Central memory CD8-positive, alpha-beta T cell (primary cell): ENCODE measurements at regions not wholly inside any gene's neighbourhood (a gene's known extent, or its start where the extent isn't known, plus 50 kb on each side); places are given as distances from the start of the nearest gene placed in this dataset.
A peak's percentile ranks its signal among the peaks of the same experiment; 100 is the strongest.

Source experiments
- ATAC-seq: fragments of 150-1000 bp; cut with Tn5 transposase; replicated peaks from 2 replicates; pipeline ENCODE4 v1.10.0; 2022; ENCODE audit warnings: mild to moderate bottlenecking, moderate FRiP score, moderate number of reproducible peaks; ENCODE audit not compliant: poor library complexity, severe bottlenecking; ENCODE audit errors: extremely low read depth
- DNase-seq, 2 donors: peaks; one replicate each; pipeline ENCODE4 v3.0.0; 2021; ENCODE audit warnings: low spot score in 2 of 2
- H3K27ac Mint-ChIP-seq: one replicate; pipeline ENCODE4 v1.8.0; 2022; ENCODE audit warnings: low read depth, mild to moderate bottlenecking, moderate library complexity, mixed read lengths
- H3K27me3 Mint-ChIP-seq: one replicate; pipeline ENCODE4 v1.8.0; 2022; ENCODE audit warnings: mixed read lengths
- H3K36me3 Mint-ChIP-seq: one replicate; pipeline ENCODE4 v1.8.0; 2022; ENCODE audit warnings: mild to moderate bottlenecking, moderate library complexity, mixed read lengths; ENCODE audit not compliant: insufficient read depth
- H3K4me1 Mint-ChIP-seq: one replicate; pipeline ENCODE4 v1.8.0; 2022; ENCODE audit warnings: mixed read lengths
- H3K4me3 Mint-ChIP-seq: one replicate; pipeline ENCODE4 v1.8.0; 2022; ENCODE audit warnings: mild to moderate bottlenecking, moderate library complexity, mixed read lengths
- H3K9me3 Mint-ChIP-seq: one replicate; pipeline ENCODE4 v1.8.0; 2022; ENCODE audit warnings: mixed read lengths

GRCh38 chr11:109993786-109994185 lies 99.4 kb upstream of the ZC3H12C start:
- Mint-ChIP-seq H3K4me3 (no peak overlapping the region), H3K4me1 (no peaks in the 10 kb centered on the region), H3K36me3 (no peaks in the 10 kb centered on the region), H3K27me3 (no peaks in the 10 kb centered on the region), H3K27ac (no peak overlapping the region), H3K9me3 (no peaks in the 10 kb centered on the region)
- DNase-seq (no peak), ATAC-seq (no peak)

- DNase-seq, result no peak
- Mint-ChIP-seq H3K36me3 (no peaks in the 10 kb centered on the region), H3K27ac (no peak overlapping the region), H3K27me3 (no peaks in the 10 kb centered on the region), H3K9me3 (no peaks in the 10 kb centered on the region), H3K4me3 (no peak overlapping the region), H3K4me1 (no peaks in the 10 kb centered on the region)
- ATAC-seq, result no peak
These were observed 98.3 kb upstream of the ZC3H12C start for GRCh38 chr11:109994907-109995306.

GRCh38 chr11:109996060-109996459 lies 97.1 kb upstream of the ZC3H12C start:
- no peak for ATAC-seq
- Mint-ChIP-seq H3K36me3 (no peaks in the 10 kb centered on the region), H3K27me3 (peaks cover 4% of the 10 kb centered on the region), H3K4me3 (no peak overlapping the region), H3K4me1 (no peaks in the 10 kb centered on the region), H3K9me3 (no peaks in the 10 kb centered on the region), H3K27ac (no peak overlapping the region)
- no peak for DNase-seq

- Mint-ChIP-seq H3K4me3 (no peak overlapping the region), H3K27ac (no peak overlapping the region), H3K9me3 (no peaks in the 10 kb centered on the region), H3K36me3 (no peaks in the 10 kb centered on the region), H3K4me1 (no peaks in the 10 kb centered on the region), H3K27me3 (peaks cover 19% of the 10 kb centered on the region)
- ATAC-seq, result no peak
- no peak for DNase-seq
These were observed 94.3 kb upstream of the ZC3H12C start for GRCh38 chr11:109998921-109999320.

DNA sequence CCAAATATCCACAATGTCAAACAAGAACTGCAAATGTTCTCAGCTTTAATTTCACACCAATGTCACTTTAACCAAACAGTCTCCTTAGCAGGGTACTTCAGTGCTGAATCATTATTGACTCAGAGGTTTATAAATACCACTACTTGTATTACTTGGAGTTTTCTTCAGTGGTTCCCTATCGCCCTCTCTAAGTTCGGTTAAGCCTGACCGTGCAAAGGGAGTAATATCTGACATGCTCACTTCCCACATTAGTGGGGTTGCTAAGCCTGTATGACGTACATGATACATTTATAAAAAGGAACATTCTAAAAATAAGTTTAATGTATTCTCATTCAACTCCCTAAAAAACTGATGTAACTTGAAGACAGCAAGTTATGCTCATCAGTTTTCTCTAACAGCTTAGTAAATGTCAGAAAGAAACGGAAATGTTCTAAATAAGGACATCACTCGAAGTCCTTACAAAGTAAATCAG lies 93.1 kb upstream of the ZC3H12C start:
- ATAC-seq, result no peak
- Mint-ChIP-seq H3K27ac (no peak overlapping the region), H3K9me3 (no peaks in the 10 kb centered on the region), H3K36me3 (no peaks in the 10 kb centered on the region), H3K27me3 (peaks cover 19% of the 10 kb centered on the region), H3K4me3 (no peak overlapping the region), H3K4me1 (no peaks in the 10 kb centered on the region)
- no peak for DNase-seq

GRCh38 chr11:110000850-110001249 lies 92.3 kb upstream of the ZC3H12C start:
- H3K4me3 Mint-ChIP-seq, result no peak overlapping the region
- no peak overlapping the region for H3K27ac Mint-ChIP-seq
- H3K9me3 Mint-ChIP-seq, result no peaks in the 10 kb centered on the region
- no peak for ATAC-seq
- H3K36me3 Mint-ChIP-seq, result no peaks in the 10 kb centered on the region
- H3K27me3 Mint-ChIP-seq, result peaks cover 19% of the 10 kb centered on the region
- DNase-seq, result no peak
- H3K4me1 Mint-ChIP-seq, result no peaks in the 10 kb centered on the region

GRCh38 chr11:110003426-110003825 lies 89.8 kb upstream of the ZC3H12C start:
- H3K9me3 Mint-ChIP-seq, result no peaks in the 10 kb centered on the region
- no peak overlapping the region for H3K27ac Mint-ChIP-seq
- no peak for ATAC-seq
- no peak overlapping the region for H3K4me3 Mint-ChIP-seq
- no peak for DNase-seq
- no peaks in the 10 kb centered on the region for H3K36me3 Mint-ChIP-seq
- no peaks in the 10 kb centered on the region for H3K4me1 Mint-ChIP-seq
- peaks cover 19% of the 10 kb centered on the region for H3K27me3 Mint-ChIP-seq

DNA sequence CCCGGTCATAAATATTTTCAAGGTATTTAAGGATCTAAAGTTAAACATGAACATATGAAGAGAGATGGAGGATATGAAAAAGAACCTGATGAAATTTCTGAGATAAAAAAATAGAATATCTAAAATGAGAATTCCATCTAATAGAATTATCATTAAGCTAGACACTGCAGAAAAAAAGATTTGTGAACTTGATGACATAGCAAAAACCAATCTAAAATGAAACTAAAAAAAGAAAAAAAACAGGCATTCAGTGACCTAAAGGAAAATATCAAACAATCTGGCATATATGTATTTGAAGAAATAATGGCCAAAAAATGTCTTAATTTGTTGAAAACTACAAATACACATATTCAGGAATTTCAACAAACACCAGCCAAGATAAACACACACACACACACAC lies 81.6 kb upstream of the ZC3H12C start:
- Mint-ChIP-seq H3K4me3 (no peak overlapping the region), H3K27me3 (peaks cover 11% of the 10 kb centered on the region), H3K4me1 (no peaks in the 10 kb centered on the region), H3K27ac (no peak overlapping the region), H3K9me3 (peaks cover 19% of the 10 kb centered on the region), H3K36me3 (no peaks in the 10 kb centered on the region)
- ATAC-seq (no peak), DNase-seq (no peak)

GRCh38 chr11:110015695-110016094 lies 77.5 kb upstream of the ZC3H12C start:
- ATAC-seq (no peak), DNase-seq (no peak)
- no peak overlapping the region for H3K4me3 Mint-ChIP-seq
- peaks cover 17% of the 10 kb centered on the region for H3K9me3 Mint-ChIP-seq
- H3K27me3 Mint-ChIP-seq, result peaks cover 11% of the 10 kb centered on the region
- no peaks in the 10 kb centered on the region for H3K36me3 Mint-ChIP-seq
- no peaks in the 10 kb centered on the region for H3K4me1 Mint-ChIP-seq
- no peak overlapping the region for H3K27ac Mint-ChIP-seq

- Mint-ChIP-seq H3K9me3 (no peaks in the 10 kb centered on the region), H3K27me3 (peaks cover 7% of the 10 kb centered on the region), H3K36me3 (no peaks in the 10 kb centered on the region), H3K27ac (no peak overlapping the region), H3K4me3 (no peak overlapping the region), H3K4me1 (no peaks in the 10 kb centered on the region)
- no peak for ATAC-seq
- no peak for DNase-seq
These were observed 73.5 kb upstream of the ZC3H12C start for GRCh38 chr11:110019675-110020074.

- no peak overlapping the region for H3K4me3 Mint-ChIP-seq
- H3K9me3 Mint-ChIP-seq, result no peaks in the 10 kb centered on the region
- H3K27ac Mint-ChIP-seq, result no peak overlapping the region
- H3K27me3 Mint-ChIP-seq, result no peaks in the 10 kb centered on the region
- H3K36me3 Mint-ChIP-seq, result no peaks in the 10 kb centered on the region
- DNase-seq, result no peak
- ATAC-seq, result no peak
- H3K4me1 Mint-ChIP-seq, result no peaks in the 10 kb centered on the region
These were observed 70.6 kb upstream of the ZC3H12C start for GRCh38 chr11:110022548-110022947.

DNA sequence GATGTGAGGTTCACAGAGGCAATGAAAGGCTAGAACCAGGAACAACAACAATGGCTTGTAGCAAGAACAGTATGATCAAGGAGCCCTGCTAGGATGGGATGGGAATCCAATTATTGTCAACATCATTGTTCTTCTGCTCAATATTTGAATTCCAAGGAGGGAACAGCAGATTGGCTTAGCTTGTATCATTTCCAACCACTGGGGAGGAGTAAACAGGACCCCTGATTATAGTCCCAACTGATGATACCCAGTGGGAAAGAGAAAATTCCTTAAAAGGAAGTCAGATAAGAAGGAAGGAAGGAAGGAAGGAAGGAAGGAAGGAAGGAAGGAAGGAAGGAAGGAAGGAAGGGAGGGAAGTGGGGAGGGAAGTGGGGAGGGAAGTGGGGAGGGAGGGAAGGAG lies 69.5 kb upstream of the ZC3H12C start:
- no peak overlapping the region for H3K27ac Mint-ChIP-seq
- DNase-seq, result no peak
- H3K36me3 Mint-ChIP-seq, result no peaks in the 10 kb centered on the region

GRCh38 chr11:110026858-110027626 lies 66.2 kb upstream of the ZC3H12C start:
- no peaks in the 10 kb centered on the region for H3K27me3 Mint-ChIP-seq
- H3K9me3 Mint-ChIP-seq, result no peaks in the 10 kb centered on the region
- DNase-seq, result no peak
- no peak overlapping the region for H3K4me3 Mint-ChIP-seq
- peaks cover 1% of the 10 kb centered on the region for H3K36me3 Mint-ChIP-seq
- ATAC-seq, result peak; percentile 52
- no peaks in the 10 kb centered on the region for H3K4me1 Mint-ChIP-seq
- H3K27ac Mint-ChIP-seq, result no peak overlapping the region

More for the DNA sequence above, 69.5 kb upstream of the ZC3H12C start:
- Mint-ChIP-seq H3K27me3 (no peaks in the 10 kb centered on the region), H3K4me3 (no peak overlapping the region), H3K9me3 (no peaks in the 10 kb centered on the region), H3K4me1 (no peaks in the 10 kb centered on the region)
- no peak for ATAC-seq
